Mesendoderm (in vitro differentiated cells): ENCODE measurements at regions not wholly inside any gene's neighbourhood (a gene's known extent, or its start where the extent isn't known, plus 50 kb on each side); places are given as distances from the start of the nearest gene placed in this dataset.
"Not testable (repeated sequence)": the region's sequence is repeated elsewhere in the genome, so short reads cannot be mapped to it uniquely, and the experiment has no call there.

Source experiments
- DNase-seq: peaks from one replicate; pipeline ENCODE4 v3.0.0; 2013
- H2AK5ac ChIP-seq: 2 replicates; pipeline ENCODE4 v1.6.1; 2013; ENCODE audit warnings: low read length, inconsistent platforms
- H2BK120ac ChIP-seq: 2 replicates; pipeline ENCODE4 v1.6.1; 2013; ENCODE audit warnings: low read depth, mild to moderate bottlenecking, low read length, moderate library complexity, mixed read lengths
- H2BK15ac ChIP-seq: replicated peaks from 2 replicates; pipeline ENCODE4 v1.6.1; 2013; ENCODE audit warnings: low read depth, mild to moderate bottlenecking, moderate library complexity
- H2BK5ac ChIP-seq: 2 replicates; pipeline ENCODE4 v1.6.1; 2013; ENCODE audit warnings: low read length, inconsistent platforms
- H3K18ac ChIP-seq: 2 replicates; pipeline ENCODE4 v1.6.1; 2013; ENCODE audit warnings: mild to moderate bottlenecking, low read length, mixed read lengths
- H3K23ac ChIP-seq: one replicate; pipeline ENCODE4 v1.6.1; 2013; ENCODE audit warnings: low read length
- H3K27ac ChIP-seq: 2 replicates; pipeline ENCODE4 v1.5.1; 2013; ENCODE audit warnings: low read depth, mild to moderate bottlenecking, inconsistent platforms, low read length, moderate library complexity
- H3K27me3 ChIP-seq: 2 replicates; pipeline ENCODE4 v1.6.1; 2013; ENCODE audit warnings: low read length, control low read depth, mild to moderate bottlenecking, inconsistent platforms; ENCODE audit not compliant: insufficient read depth, poor library complexity
- H3K36me3 ChIP-seq: 2 replicates; pipeline ENCODE4 v1.6.1; 2013; ENCODE audit warnings: low read length, inconsistent platforms; ENCODE audit not compliant: control insufficient read depth, insufficient read depth
- H3K4ac ChIP-seq: one replicate; pipeline ENCODE4 v1.6.1; 2013; ENCODE audit warnings: low read depth, mild to moderate bottlenecking, low read length, moderate library complexity
- H3K4me1 ChIP-seq: 2 replicates; pipeline ENCODE4 v1.6.1; 2013; ENCODE audit warnings: low read depth, low read length, inconsistent platforms; ENCODE audit not compliant: control insufficient read depth
- H3K4me2 ChIP-seq: 2 replicates; pipeline ENCODE4 v1.6.1; 2013; ENCODE audit warnings: low read length
- H3K4me3 ChIP-seq: 2 replicates; pipeline ENCODE4 v1.5.1; 2013; ENCODE audit warnings: mild to moderate bottlenecking, low read length
- H3K56ac ChIP-seq: one replicate; pipeline ENCODE4 v1.6.1; 2013; ENCODE audit warnings: low read length
- H3K79me1 ChIP-seq: 2 replicates; pipeline ENCODE4 v1.6.1; 2013; ENCODE audit warnings: low read length, inconsistent platforms
- H3K79me2 ChIP-seq: 2 replicates; pipeline ENCODE4 v1.6.1; 2013; ENCODE audit warnings: mild to moderate bottlenecking, low read length; ENCODE audit not compliant: control insufficient read depth, insufficient read depth
- H3K9ac ChIP-seq: 2 replicates; pipeline ENCODE4 v1.6.1; 2013; ENCODE audit warnings: low read length, inconsistent platforms
- H4K5ac ChIP-seq: one replicate; pipeline ENCODE4 v1.6.1; 2013; ENCODE audit warnings: low read length
- H4K8ac ChIP-seq: one replicate; pipeline ENCODE4 v1.6.1; 2013; ENCODE audit warnings: low read depth, mild to moderate bottlenecking, control low read depth, low read length, moderate library complexity
- WGBS: extraction: QIAGEN DNeasy Blood & Tissue Kit; methylation state at CpG from one replicate; pipeline ENCODE4 v1.1.7; 2013; ENCODE audit warnings: low lambda C conversion rate, missing lambda C conversion rate; ENCODE audit not compliant: insufficient coverage; ENCODE audit errors: extremely low coverage; 5-methylcytosine and 5-hydroxymethylcytosine counted together

DNA sequence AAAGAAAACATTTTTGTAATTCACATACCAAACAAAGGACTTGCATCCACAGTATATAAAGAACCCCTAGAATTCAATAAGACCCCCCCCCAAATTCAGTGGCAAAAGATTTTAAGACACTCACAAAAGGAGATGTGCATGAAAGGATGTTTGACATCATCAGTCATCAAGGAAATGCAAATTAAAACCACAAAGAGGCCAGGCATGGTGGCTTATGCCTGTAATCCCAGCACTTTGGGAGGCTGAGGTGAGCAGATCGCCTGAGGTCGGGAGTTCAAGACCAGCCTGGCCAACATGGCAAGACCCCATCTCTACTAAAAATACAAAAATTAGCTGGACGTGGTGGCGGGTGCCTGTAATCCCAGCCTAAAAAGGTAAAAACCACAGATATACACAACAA, 61.3 kb downstream of the AIPL1 start:
- H3K56ac ChIP-seq, H3K18ac ChIP-seq, H3K23ac ChIP-seq, H4K8ac ChIP-seq, H2BK5ac ChIP-seq, H3K79me1 ChIP-seq, H4K5ac ChIP-seq, DNase-seq, H3K4me2 ChIP-seq, H3K9ac ChIP-seq, H2AK5ac ChIP-seq, H2BK120ac ChIP-seq, H3K4me1 ChIP-seq, H3K27ac ChIP-seq, H3K79me2 ChIP-seq, H2BK15ac ChIP-seq, H3K4ac ChIP-seq, H3K27me3 ChIP-seq, H3K36me3 ChIP-seq, H3K4me3 ChIP-seq: not testable (repeated sequence)
- no CpG with 5 or more reads among the region's 4 CpGs for WGBS

DNA sequence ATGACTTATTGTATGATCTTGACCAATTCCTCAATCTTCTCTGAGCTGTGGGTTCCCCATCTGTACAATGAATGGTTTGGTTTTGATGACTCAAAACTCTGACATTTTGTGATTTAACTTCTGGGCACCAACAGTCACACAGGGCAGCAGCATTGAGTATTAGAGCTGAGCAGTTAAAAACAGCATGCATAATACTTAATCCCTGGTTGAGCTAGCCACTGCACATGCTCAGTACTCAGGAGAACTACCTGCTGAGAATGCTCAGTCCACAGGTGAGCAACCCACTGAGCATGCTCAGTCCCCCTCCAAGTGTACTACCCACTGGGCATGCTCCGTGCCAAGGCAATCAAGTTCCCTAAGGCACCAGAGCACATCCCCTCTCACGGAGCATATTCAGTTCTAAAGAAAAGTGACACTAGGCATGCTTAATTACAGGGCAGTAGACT, 68.7 kb downstream of the AIPL1 start:
- Histone ChIP-seq H3K79me2 (no peaks in the 10 kb centered on the region), H3K79me1 (no peaks in the 10 kb centered on the region), H2AK5ac (no peak overlapping the region), H3K4me3 (no peak overlapping the region), H3K27me3 (no peaks in the 10 kb centered on the region), H2BK15ac (no peak overlapping the region), H2BK120ac (no peak overlapping the region), H3K18ac (no peak overlapping the region), H3K9ac (no peak overlapping the region), H4K5ac (no peak overlapping the region), H4K8ac (no peak overlapping the region), H3K4ac (no peak overlapping the region), H3K4me2 (no peak overlapping the region), H3K27ac (no peak overlapping the region), H3K36me3 (no peaks in the 10 kb centered on the region), H2BK5ac (no peak overlapping the region), H3K4me1 (no peaks in the 10 kb centered on the region), H3K23ac (no peak overlapping the region), H3K56ac (no peak overlapping the region)
- DNase-seq = peak; percentile 3
- no CpG with 5 or more reads among the region's 2 CpGs for WGBS

DNA sequence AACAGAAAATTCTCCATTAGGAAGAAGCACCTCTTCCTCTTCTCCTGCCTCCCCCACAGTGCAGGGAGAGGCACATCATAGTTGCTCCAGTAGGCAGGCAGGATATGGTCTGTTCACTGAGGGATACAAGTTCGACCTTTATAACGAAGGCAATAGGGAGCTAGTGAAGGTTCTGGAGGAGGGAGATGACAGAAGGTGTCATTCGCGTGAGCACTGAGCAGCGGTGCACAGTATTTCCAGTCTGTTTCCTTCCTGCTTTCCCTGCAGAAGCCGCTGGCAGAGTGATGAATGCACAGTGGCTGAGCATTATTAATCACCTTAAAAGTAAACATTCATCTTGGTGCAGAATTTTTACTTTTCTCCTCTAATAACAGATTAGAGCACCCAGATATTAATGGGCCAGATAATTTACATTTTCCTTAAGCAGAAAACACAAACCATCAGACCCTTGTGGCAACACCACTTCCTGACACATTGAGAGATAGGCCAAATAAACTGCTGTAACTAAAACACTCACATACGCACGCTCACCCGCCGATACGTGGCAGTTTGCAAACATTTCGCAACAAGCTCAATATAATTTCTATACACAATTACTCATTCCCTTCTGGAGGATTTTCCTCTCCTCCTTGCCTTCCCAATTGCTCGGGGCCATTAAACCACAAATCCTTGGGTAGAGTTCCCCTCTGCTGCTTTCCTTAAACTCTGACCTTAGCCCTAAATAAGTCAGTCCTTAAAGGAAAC, 69.5 kb downstream of the AIPL1 start:
- Histone ChIP-seq H2BK15ac (no peak overlapping the region), H3K79me2 (no peaks in the 10 kb centered on the region), H2BK5ac (no peak overlapping the region), H3K56ac (no peak overlapping the region), H3K36me3 (no peaks in the 10 kb centered on the region), H2BK120ac (no peak overlapping the region), H3K4me2 (no peak overlapping the region), H3K23ac (no peak overlapping the region), H3K4me3 (no peak overlapping the region), H3K18ac (no peak overlapping the region), H3K79me1 (no peaks in the 10 kb centered on the region), H2AK5ac (no peak overlapping the region), H3K27ac (no peak overlapping the region), H4K5ac (no peak overlapping the region), H3K9ac (no peak overlapping the region), H4K8ac (no peak overlapping the region), H3K4ac (no peak overlapping the region), H3K27me3 (no peaks in the 10 kb centered on the region), H3K4me1 (no peaks in the 10 kb centered on the region)
- no CpG with 5 or more reads among the region's 13 CpGs for WGBS
- DNase-seq = no peak

DNA sequence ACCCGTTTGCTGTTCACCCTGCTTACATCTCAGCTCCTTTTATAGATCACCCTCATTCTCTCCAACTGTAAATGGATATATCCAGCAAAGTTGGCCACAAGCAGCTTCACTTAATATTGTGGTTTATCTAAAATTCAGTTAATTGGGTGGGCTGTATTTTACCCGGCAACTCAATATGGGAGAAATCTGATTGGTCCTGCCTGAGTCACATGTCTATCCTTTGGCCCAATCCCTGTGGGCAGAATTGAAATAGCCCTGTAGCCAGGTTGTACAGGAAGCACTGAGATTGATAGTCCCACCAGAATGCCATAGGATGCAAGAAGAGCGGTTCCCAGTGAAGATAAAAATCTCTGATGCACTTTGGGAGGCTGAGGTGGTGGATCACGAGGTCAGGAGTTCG, 73.2 kb downstream of the AIPL1 start:
- no peaks in the 10 kb centered on the region for H3K4me1 ChIP-seq
- no peaks in the 10 kb centered on the region for H3K36me3 ChIP-seq
- no peaks in the 10 kb centered on the region for H3K79me1 ChIP-seq
- WGBS = no CpG with 5 or more reads among the region's 5 CpGs
- H3K9ac ChIP-seq = no peak overlapping the region
- H3K4ac ChIP-seq = no peak overlapping the region
- H2BK15ac ChIP-seq = no peak overlapping the region
- no peaks in the 10 kb centered on the region for H3K27me3 ChIP-seq
- H3K4me2 ChIP-seq = no peak overlapping the region
- H2BK5ac ChIP-seq = no peak overlapping the region
- no peak overlapping the region for H3K23ac ChIP-seq
- no peak overlapping the region for H3K4me3 ChIP-seq
- H3K56ac ChIP-seq = no peak overlapping the region
- H4K5ac ChIP-seq = no peak overlapping the region
- H3K27ac ChIP-seq = no peak overlapping the region
- peak; percentile 53 for DNase-seq
- H2AK5ac ChIP-seq = no peak overlapping the region
- no peak overlapping the region for H2BK120ac ChIP-seq
- H3K18ac ChIP-seq = no peak overlapping the region
- no peaks in the 10 kb centered on the region for H3K79me2 ChIP-seq
- H4K8ac ChIP-seq = no peak overlapping the region

DNA sequence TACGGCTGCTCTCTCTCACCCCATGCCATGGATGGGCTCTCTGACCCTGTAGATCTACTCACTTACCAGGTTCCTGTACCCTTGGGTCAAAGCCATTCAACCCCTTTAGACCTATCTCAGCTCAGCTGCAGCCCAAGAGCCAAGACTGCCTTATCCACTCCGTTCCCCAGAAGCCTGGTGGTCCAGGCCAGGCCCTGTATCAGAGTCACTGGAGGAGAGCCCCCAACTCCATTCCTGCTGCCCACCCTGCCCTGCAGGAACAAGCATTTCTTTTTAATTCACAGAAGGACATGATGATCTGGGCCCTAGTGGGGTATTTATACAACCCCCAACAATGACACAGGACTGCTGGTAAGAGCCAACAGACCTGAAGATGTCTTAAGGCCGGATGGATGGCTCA, 76.8 kb downstream of the AIPL1 start:
- no peak overlapping the region for H4K5ac ChIP-seq
- no peak overlapping the region for H3K4ac ChIP-seq
- H2BK120ac ChIP-seq = no peak overlapping the region
- no peak overlapping the region for H3K4me2 ChIP-seq
- no peak overlapping the region for H3K56ac ChIP-seq
- H2BK15ac ChIP-seq = no peak overlapping the region
- no peak overlapping the region for H2AK5ac ChIP-seq
- no peak overlapping the region for H3K4me3 ChIP-seq
- DNase-seq = no peak
- H3K27me3 ChIP-seq = no peaks in the 10 kb centered on the region
- no peak overlapping the region for H3K9ac ChIP-seq
- no peak overlapping the region for H4K8ac ChIP-seq
- H3K36me3 ChIP-seq = no peaks in the 10 kb centered on the region
- H2BK5ac ChIP-seq = no peak overlapping the region
- no peaks in the 10 kb centered on the region for H3K79me1 ChIP-seq
- H3K4me1 ChIP-seq = no peaks in the 10 kb centered on the region
- H3K79me2 ChIP-seq = no peaks in the 10 kb centered on the region
- no peak overlapping the region for H3K23ac ChIP-seq
- H3K18ac ChIP-seq = no peak overlapping the region
- WGBS = no CpG with 5 or more reads among the region's 3 CpGs
- no peak overlapping the region for H3K27ac ChIP-seq

DNA sequence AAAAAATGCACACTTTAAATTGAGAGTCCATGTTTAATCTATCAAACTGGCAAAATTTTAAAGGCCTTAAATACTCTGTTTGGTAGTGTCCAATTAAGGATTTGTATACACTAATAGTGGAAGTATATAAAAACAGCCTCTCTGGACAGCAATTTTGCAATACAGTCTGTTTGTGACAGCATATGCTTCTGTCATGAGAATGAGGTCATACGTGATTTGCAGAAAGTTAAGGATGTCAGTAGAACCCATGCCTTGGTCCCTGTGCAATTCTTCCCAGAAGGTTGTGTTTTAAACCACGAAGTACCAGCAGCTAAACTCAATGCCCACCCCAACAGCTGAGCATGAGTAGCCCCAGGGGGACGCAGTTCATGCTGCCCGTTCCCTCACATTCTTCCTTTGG, 78.4 kb downstream of the AIPL1 start:
- Histone ChIP-seq H4K5ac (no peak overlapping the region), H3K27me3 (no peaks in the 10 kb centered on the region), H3K27ac (no peak overlapping the region), H3K23ac (no peak overlapping the region), H3K4me2 (no peak overlapping the region), H3K4me3 (no peak overlapping the region), H3K79me2 (no peaks in the 10 kb centered on the region), H3K4me1 (no peaks in the 10 kb centered on the region), H3K79me1 (no peaks in the 10 kb centered on the region), H4K8ac (no peak overlapping the region), H2BK15ac (no peak overlapping the region), H2BK120ac (no peak overlapping the region), H2AK5ac (no peak overlapping the region), H3K18ac (no peak overlapping the region), H2BK5ac (no peak overlapping the region), H3K9ac (no peak overlapping the region), H3K36me3 (no peaks in the 10 kb centered on the region), H3K4ac (no peak overlapping the region), H3K56ac (no peak overlapping the region)
- DNase-seq = no peak
- WGBS = no CpG with 5 or more reads among the region's 4 CpGs
